ENCODE measurements at regions not wholly inside any gene's neighbourhood (a gene's known extent, or its start where the extent isn't known, plus 50 kb on each side); places are given as distances from the start of the nearest gene placed in this dataset.

DNA sequence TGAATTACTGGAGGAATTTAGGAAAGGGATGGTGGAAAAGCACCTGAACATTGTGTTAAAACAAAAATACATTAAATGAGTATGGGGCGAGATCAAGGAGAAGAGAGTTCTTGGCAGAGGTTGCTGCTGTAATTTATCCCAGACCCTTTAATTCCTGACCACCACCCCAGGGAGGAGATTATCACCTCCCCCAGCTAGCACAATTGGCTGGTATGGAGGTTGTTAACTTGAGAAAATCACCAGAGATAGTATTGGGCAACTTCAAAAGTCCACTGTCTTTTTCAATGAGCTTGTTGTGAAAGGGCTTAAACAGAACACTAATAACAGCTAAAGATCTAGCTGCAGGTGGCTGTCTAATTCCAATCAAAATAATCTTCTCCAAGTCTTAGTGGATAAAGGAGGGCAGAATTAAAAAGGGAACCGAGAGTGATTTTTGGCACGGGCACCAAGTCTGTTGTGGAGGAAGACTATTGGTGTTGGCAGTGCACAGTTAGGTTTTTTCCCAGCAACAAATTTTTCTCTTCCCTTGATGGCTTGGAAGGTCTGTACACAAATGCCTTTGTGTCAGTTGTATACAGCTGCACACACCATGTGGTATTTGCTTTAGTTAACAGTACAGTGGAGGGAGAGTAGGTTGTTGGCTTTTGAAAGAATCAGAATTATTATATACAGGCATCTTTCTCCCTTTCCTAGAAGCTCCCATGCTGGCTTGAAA, 289.5 kb downstream of the SLC4A3 start:
- intact Hi-C loops (cut with DNase I) = no loop called here
- no peaks in the 10 kb centered on the region for H3K36me3 ChIP-seq
- no peaks in the 10 kb centered on the region for H3K4me1 ChIP-seq
- H3K9me3 ChIP-seq = no peaks in the 10 kb centered on the region
- TF ChIP-seq POLR2A (IDR thresholded peaks at IDR 0.05) = no peak
- TF ChIP-seq, protein P1, sequence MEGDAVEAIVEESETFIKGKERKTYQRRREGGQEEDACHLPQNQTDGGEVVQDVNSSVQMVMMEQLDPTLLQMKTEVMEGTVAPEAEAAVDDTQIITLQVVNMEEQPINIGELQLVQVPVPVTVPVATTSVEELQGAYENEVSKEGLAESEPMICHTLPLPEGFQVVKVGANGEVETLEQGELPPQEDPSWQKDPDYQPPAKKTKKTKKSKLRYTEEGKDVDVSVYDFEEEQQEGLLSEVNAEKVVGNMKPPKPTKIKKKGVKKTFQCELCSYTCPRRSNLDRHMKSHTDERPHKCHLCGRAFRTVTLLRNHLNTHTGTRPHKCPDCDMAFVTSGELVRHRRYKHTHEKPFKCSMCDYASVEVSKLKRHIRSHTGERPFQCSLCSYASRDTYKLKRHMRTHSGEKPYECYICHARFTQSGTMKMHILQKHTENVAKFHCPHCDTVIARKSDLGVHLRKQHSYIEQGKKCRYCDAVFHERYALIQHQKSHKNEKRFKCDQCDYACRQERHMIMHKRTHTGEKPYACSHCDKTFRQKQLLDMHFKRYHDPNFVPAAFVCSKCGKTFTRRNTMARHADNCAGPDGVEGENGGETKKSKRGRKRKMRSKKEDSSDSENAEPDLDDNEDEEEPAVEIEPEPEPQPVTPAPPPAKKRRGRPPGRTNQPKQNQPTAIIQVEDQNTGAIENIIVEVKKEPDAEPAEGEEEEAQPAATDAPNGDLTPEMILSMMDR (IDR thresholded peaks at IDR 0.05) = no peak
- no peaks in the 10 kb centered on the region for H3K27me3 ChIP-seq
- no peak overlapping the region for H3K4me3 ChIP-seq (replicated peaks in 1 of 3)
- WGBS, 2 donors = 72 to 75% methylated on average over 3 of the region's 3 CpGs
- no peak for DNase-seq
- H3K27ac ChIP-seq = no peak overlapping the region

DNA sequence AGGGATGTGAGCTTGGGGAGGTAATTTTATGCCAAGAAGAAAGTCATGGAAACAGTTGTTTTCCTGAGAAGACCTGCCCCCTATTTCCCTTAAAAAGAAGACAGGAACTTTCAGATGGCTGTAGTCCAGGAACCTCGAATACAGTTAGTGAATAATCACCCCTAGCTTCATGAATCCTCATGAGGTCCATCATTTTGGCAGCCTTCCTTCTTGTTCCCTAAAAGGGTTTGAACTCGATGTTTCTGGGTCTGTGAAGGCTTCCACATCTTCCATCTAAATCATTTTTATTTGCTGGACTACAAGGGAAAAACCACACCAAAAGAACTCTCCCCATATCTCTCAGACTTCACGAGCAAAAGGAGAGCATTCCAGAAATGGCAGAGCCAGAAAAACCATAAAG, 290.8 kb downstream of the SLC4A3 start:
- 71 to 76% methylated on average over 3 of the region's 3 CpGs for WGBS, 2 donors
- H3K27ac ChIP-seq = no peak overlapping the region
- no peaks in the 10 kb centered on the region for H3K27me3 ChIP-seq
- H3K9me3 ChIP-seq = no peaks in the 10 kb centered on the region
- no peaks in the 10 kb centered on the region for H3K4me1 ChIP-seq
- H3K4me3 ChIP-seq (replicated peaks in 1 of 3) = no peak overlapping the region
- intact Hi-C loops (cut with DNase I) = no loop called here
- DNase-seq = no peak
- H3K36me3 ChIP-seq = no peaks in the 10 kb centered on the region
- no peak for TF ChIP-seq POLR2A (IDR thresholded peaks at IDR 0.05)
- TF ChIP-seq, protein P1 (IDR thresholded peaks at IDR 0.05) = no peak

DNA sequence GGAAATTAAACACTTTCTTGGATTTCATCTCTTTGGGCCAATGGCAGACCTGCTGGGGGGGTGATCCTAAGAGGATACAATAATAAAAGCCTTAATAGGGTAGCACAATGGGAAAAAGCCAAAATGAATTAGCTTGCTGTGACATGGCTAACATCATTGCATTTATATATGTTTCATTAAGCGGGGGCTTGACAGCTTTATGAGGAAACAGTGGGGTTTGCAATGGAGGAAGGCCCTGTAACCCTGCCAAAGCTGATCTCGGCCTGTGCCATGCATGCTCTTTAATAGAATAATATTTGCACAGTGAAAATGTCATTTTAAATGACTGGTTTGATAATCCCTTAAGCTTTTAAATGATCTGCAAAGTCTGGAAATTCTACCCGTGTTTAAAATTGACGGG, 291.5 kb downstream of the SLC4A3 start:
- Histone ChIP-seq H3K9me3 (no peaks in the 10 kb centered on the region), H3K36me3 (no peaks in the 10 kb centered on the region), H3K4me3 (replicated peaks in 1 of 3) (no peak overlapping the region), H3K27ac (no peak overlapping the region), H3K4me1 (no peaks in the 10 kb centered on the region), H3K27me3 (no peaks in the 10 kb centered on the region)
- no peak for TF ChIP-seq POLR2A (IDR thresholded peaks at IDR 0.05)
- TF ChIP-seq, protein P1 (IDR thresholded peaks at IDR 0.05) = no peak
- 89 to 95% methylated on average over 4 of the region's 4 CpGs for WGBS, 2 donors
- intact Hi-C loops (cut with DNase I) = no loop called here
- DNase-seq = no peak

DNA sequence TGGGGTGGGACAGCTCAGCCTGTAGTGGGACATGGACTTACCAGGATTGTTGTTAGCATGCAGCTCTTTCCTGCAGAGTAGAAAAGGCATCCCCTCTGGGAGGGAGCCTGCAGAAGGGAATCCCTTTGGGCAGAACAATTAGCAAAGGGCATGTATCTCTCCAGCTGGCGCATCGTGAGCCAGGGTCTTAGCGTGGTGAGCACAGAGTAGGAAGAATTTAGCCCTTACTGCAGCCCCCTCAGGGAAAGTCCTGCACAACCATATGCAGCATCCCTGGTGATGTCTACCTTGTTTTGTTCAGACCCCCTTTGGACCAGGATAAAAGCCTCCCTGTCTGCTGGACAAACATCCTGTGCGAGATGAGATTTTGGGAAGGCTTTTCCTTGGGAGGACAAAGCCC, 292.1 kb downstream of the SLC4A3 start:
- Histone ChIP-seq H3K27ac (no peak overlapping the region), H3K4me1 (no peaks in the 10 kb centered on the region), H3K9me3 (no peaks in the 10 kb centered on the region), H3K4me3 (replicated peaks in 1 of 3) (no peak overlapping the region), H3K36me3 (no peaks in the 10 kb centered on the region), H3K27me3 (no peaks in the 10 kb centered on the region)
- TF ChIP-seq, protein P1 (IDR thresholded peaks at IDR 0.05) = no peak
- no peak for TF ChIP-seq POLR2A (IDR thresholded peaks at IDR 0.05)
- 88 to 93% methylated on average over 4 of the region's 4 CpGs for WGBS, 2 donors
- intact Hi-C loops (cut with DNase I) = no loop called here
- DNase-seq = no peak

DNA sequence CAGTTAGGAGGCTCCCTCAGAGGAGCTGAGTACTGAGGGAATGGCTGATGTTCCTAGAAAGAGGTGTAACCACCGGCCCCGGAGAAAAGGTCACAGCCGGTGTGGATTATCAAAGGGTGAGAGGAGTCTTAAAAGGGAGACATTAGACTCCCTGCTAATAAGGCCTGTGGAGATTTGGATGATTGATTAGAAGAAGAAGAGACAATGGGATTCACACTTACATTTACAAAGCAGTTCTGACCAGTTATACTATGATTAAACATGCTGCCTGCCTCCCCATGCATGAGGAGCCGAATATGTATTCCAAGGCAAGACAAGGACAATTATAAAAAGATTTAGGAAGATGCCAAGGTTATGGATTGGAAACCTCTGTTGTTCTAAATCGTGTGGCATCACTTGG, 302.4 kb downstream of the SLC4A3 start:
- no peaks in the 10 kb centered on the region for H3K27me3 ChIP-seq
- no peaks in the 10 kb centered on the region for H3K9me3 ChIP-seq
- DNase-seq = no peak
- intact Hi-C loops (cut with DNase I) = no loop called here
- H3K4me1 ChIP-seq = no peaks in the 10 kb centered on the region
- H3K4me3 ChIP-seq (replicated peaks in 1 of 3) = no peak overlapping the region
- TF ChIP-seq POLR2A (IDR thresholded peaks at IDR 0.05) = no peak
- TF ChIP-seq, protein P1 (IDR thresholded peaks at IDR 0.05) = no peak
- no peaks in the 10 kb centered on the region for H3K36me3 ChIP-seq
- 75 to 78% methylated on average over 5 of the region's 5 CpGs for WGBS, 2 donors
- H3K27ac ChIP-seq = no peak overlapping the region

Measured in thyroid gland (tissue), 4 donors.